ENCODE measurements at regions not wholly inside any gene's neighbourhood (a gene's known extent, or its start where the extent isn't known, plus 50 kb on each side); places are given as distances from the start of the nearest gene placed in this dataset.
"Not testable (repeated sequence)": the region's sequence is repeated elsewhere in the genome, so short reads cannot be mapped to it uniquely, and the experiment has no call there.

DNA sequence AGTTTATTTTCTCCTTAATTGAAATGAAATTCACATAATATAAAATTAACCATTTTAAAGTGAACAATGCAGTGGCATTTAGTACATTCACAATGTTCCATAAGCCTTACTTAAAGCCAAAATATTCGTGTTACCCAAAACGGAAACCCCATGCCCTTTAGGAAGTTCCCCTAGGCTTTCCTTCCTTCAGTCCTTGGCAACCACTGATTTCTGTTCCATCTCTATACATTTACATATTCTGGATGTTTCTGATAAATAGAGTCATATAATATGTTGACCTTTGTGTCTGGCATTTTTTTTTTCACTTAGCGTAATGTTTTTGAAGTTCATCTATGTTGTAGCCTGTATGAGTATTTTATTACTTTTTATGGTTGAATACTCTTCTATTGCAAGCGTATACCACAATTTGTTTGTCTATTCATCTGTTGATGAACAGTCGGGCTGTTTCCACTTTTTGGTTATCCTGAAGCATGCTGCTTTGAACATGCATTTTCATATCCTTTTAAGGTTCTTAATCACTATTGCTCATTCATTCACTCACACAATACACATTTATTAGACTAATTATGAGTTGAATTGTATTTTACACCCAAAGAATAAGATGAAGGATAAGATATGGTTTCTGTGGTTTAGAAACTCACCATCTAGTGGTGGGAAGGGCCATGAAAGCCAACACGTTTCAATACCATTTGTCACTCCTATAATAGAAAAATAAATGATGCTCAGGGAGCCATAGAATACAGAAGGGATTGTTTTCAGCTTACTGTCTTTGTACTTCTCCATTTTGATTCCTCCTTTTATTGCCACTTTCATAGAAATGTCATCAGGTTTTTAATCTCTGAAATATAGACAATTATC lies 408.2 kb upstream of the CBLB start:
- no peak for DNase-seq

DNA sequence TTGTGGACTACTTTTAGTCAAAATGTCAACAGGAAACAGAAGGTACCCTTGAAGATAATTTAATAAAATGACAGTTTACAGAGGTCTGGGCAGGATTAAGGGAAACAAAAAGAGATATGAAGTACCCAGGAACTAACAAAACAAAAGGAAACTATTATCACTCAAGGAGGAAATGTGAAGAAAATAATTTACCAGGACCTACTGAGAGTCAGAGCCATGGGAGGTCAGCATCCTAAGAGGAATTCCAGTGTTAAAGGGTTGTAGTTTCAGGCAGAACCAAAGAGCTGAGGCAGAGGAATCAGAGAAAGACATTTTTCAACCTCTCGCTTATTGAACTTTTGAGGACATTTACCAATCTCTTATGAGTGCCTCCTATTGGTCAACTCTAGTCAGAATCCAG lies 408.9 kb upstream of the CBLB start:
- no peak for DNase-seq

DNA sequence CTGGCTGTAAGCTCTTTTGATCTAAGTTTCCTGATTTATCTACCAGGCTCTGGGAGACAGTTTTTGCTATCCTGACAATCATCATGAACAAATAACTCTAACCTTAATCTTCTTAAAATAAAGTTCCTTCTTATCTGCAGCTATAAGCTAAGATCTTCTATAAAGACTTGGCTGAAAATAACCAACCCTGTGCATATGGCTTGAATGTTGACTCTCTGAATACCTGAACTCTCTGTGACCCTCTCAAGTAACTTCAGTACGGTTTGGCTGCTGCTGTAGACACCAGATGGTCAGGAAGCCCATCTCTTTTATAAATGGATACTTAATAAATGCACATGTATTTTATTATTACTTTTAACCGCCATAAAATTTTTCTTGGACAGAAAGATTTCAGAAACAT lies 412.4 kb upstream of the CBLB start:
- no peak for DNase-seq

GRCh38 chr3:106282943-106283342 lies 414.1 kb upstream of the CBLB start:
- no peak for DNase-seq

DNA sequence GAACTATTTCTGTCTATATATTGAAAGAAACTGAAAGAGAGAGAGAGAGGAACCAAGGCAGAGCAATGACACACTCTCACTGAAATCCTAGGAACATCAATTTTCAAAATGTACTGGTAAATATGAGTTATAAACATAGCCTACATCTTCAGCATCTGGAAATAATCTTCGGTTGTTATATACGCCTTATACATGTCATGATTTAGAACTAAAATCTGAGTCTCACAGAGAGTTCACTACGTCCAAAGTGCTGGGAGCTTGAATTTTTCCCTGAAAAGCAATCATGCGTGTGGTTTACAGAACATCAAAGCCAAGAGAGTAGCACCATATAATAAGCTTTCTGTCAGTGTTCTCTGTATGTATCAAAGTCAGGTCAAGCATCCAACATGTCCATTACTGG lies 420.0 kb upstream of the CBLB start:
- no peak for DNase-seq

DNA sequence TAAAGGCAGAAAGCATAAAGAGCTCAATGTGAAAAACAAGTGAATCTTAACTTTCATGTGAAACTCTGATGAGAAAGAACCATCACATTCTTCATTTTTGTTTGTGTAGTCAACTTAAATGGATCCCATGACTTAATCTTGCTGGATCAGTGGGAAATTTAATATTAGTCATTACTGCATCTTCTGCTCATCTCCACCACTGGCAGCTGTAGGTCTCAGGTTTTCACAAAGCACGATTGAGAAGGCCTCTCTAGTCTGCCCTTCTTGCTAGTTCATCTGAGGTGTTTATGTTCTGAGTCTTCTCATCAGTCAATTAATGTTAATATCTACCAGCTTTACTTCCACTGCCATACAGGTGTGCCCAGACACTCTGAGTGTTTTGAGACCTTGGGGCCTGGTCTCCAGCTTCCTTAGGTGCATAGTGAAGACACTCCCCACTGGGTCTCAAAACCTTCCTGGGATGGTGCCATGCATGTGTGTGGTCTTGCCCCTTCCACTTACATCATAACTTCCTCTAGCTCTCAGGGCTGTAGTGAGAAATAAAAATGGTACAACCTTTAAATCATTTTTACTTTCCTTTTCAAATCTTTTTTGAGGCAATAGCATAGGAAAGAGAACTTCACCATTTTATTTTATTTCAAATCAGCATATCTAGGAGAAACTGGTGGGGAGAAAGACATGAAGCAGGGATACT lies 421.6 kb upstream of the CBLB start:
- DNase-seq, result no peak

DNA sequence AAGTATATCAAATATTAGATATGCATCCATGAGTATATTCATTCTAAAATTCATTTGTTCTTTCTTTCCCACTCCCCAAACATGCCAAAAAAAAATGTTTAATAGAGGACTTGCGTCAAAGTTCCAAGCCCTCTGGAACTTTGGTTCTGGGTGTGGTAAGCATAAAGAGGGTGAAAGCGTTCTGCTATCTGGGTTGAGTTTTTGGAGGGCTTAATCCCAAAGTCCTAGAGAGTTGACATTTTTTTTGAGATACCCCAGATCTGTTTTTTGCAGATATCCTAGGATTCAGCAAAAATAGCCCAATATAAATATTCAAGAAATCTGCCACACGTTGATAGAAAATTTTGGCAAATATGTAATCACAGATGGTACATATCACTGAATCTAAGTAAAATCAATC lies 424.3 kb upstream of the CBLB start:
- no peak for DNase-seq

DNA sequence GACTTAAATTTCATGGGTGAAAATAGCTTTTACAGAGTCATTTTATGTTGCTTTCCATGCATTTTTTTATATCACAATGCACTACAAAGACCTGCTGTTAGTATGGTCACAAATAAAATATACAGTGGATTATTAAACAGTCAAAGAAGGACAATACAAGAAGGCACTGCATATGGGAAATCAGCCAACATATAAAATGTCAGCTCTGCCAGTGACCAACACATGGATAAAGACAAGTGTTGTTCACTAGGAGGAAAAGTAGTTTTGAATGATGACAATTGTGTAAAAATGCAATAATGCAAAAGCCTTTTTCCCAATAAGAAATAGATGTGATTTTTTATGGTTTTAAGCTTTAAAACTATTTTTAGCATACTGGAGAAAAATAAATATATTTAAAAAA lies 425.3 kb upstream of the CBLB start:
- DNase-seq, result no peak

GRCh38 chr3:106296062-106296461 lies 427.2 kb upstream of the CBLB start:
- no peak for DNase-seq

DNA sequence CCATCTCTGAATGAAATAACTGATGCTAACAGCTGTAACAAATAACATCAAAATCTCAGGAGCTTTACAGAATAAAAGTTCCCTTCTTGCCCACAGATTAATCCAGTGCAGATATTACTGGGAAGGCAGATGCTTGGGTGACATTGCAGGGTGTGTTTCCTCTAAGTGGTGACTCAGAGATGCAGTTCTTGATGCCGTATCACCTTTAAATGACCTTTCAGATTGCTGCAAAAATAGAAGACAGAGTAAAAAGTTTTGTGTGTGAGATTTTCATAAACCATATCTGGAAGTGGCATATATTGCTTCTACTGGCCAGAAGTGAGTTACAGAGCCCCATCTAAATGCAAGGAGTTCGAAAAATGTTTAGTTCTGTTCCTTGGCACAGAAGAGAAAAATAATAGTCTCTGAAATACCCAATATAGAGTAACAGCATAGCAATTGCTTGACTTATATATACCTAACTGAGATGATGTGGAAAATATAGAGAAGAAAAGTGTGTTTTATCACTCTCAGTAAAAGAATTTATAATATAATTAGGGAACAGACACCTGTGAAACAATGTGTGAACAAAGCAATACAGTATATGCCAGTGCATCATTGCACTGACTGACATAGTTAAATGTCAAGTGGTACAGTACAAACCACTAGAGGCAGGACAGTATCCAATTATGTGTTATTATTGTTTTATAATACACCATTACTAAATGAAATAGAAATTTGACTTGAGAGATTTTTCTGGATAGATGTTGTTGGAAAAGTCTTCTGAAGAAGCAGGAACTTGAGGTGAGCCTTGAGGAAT lies 430.7 kb upstream of the CBLB start:
- no peak for DNase-seq

DNA sequence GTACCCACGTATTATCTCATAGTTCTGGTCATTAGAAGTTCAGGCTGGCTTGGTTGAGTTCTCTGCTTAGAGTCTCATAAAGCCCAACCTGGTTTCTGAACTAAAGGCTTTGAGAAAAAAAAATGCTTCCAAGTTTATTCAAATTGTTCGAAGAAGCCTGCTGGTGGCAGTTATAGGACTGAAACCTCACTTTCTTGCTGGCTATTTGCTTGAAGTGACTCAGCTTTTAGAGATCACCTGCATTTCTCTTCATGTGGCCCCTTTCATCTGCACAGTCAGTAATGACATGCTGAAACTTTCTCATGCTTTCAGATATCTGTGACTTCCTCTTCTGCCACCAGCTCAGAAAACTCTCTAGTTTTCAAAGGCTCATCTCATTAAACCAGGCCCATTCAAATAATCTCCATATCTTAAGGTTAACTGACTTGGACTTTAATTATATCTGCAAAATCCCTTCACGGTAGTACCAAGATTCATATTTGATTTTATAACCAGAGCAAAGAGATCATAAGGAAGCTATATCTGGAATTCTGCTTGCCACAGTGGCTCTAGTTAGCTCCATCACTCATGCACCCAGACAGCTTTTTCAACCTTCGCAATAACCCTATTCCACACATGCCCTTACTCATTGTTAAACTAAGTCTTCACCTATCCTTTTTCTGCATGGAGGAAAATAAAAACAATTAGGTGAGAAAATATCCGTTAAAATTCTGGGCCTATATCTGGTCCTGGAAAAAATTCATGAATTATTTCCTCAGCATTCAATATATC lies 433.8 kb upstream of the CBLB start:
- no peak for DNase-seq

- DNase-seq, result no peak
Measured at GRCh38 chr3:106303766-106304165, 435.0 kb upstream of the CBLB start.

- no peak for DNase-seq
Measured at GRCh38 chr3:106305127-106305526, 436.3 kb upstream of the CBLB start.

GRCh38 chr3:106305882-106306435 lies 437.1 kb upstream of the CBLB start:
- no peak for DNase-seq

GRCh38 chr3:106309274-106309673 lies 440.5 kb upstream of the CBLB start:
- DNase-seq, result no peak

- DNase-seq, result not testable (repeated sequence)
Measured at GRCh38 chr3:106309798-106310197, 441.0 kb upstream of the CBLB start.

- no peak for DNase-seq
Measured at GRCh38 chr3:106317141-106318055, 448.6 kb upstream of the CBLB start.

GRCh38 chr3:106321438-106321837 lies 452.6 kb upstream of the CBLB start:
- not testable (repeated sequence) for DNase-seq

DNA sequence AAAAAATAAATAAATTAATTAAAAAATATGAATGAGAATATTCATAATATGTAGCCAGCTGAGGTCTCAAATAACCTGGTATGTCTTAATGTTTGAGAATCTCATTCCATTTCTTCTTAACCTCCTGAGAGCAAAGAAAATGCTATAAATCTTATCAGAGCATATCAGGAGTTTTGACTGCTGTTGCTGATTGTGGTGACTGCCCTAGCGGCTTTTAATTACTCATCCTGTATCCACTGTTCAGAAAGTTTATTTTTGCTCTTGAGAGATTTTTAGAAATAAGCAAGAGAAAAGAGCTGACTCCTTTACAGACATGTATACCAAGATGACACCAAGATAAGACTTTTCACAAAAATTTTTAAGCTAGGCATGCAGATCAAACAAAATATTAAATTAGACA lies 454.8 kb upstream of the CBLB start:
- DNase-seq, result no peak

- DNase-seq, result no peak
Measured at GRCh38 chr3:106326941-106327695, 458.3 kb upstream of the CBLB start.

- DNase-seq, result no peak
Measured at GRCh38 chr3:106327696-106328025, 458.8 kb upstream of the CBLB start.

Data from activated gamma-delta T cell (primary cell).